ENCODE measurements at regions not wholly inside any gene's neighbourhood (a gene's known extent, or its start where the extent isn't known, plus 50 kb on each side); places are given as distances from the start of the nearest gene placed in this dataset.
A peak's percentile ranks its signal among the peaks of the same experiment; 100 is the strongest.

GRCh38 chr22:34877506-34877905 lies 188.5 kb upstream of the ISX start:
- H3K9me3 ChIP-seq = no peaks in the 10 kb centered on the region
- no peaks in the 10 kb centered on the region for H3K27me3 ChIP-seq
- H3K4me3 ChIP-seq = no peak overlapping the region
- no peak for DNase-seq
- H3K36me3 ChIP-seq (ENCODE audit: low read depth, missing control alignments) = no peaks in the 10 kb centered on the region
- WGBS, 2 donors = 74 to 89% methylated on average over 1 of the region's 1 CpG
- peaks cover 6% of the 10 kb centered on the region for H3K4me1 ChIP-seq
- TF ChIP-seq POLR2A (IDR thresholded peaks at IDR 0.05) (no peak), CTCF (IDR thresholded peaks at IDR 0.05) (no peak)
- no peak overlapping the region for H3K27ac ChIP-seq
- intact Hi-C loops (cut with DNase I; ENCODE audit: low total_unique reads) = no loop called here

GRCh38 chr22:34878171-34878570 lies 187.8 kb upstream of the ISX start:
- Histone ChIP-seq H3K27me3 (no peaks in the 10 kb centered on the region), H3K36me3 (ENCODE audit: low read depth, missing control alignments) (no peaks in the 10 kb centered on the region), H3K9me3 (no peaks in the 10 kb centered on the region), H3K27ac (no peak overlapping the region), H3K4me1 (peaks cover 6% of the 10 kb centered on the region), H3K4me3 (no peak overlapping the region)
- DNase-seq = no peak
- intact Hi-C loops (cut with DNase I; ENCODE audit: low total_unique reads) = no loop called here
- TF ChIP-seq POLR2A (IDR thresholded peaks at IDR 0.05) = no peak
- TF ChIP-seq CTCF (IDR thresholded peaks at IDR 0.05) = no peak

- H3K4me1 ChIP-seq = peaks cover 6% of the 10 kb centered on the region
- DNase-seq = no peak
- H3K27me3 ChIP-seq = no peaks in the 10 kb centered on the region
- no peak overlapping the region for H3K4me3 ChIP-seq
- WGBS, 2 donors = 87 to 88% methylated on average over 3 of the region's 3 CpGs
- intact Hi-C loops (cut with DNase I; ENCODE audit: low total_unique reads) = no loop called here
- no peaks in the 10 kb centered on the region for H3K36me3 ChIP-seq (ENCODE audit: low read depth, missing control alignments)
- H3K9me3 ChIP-seq = no peaks in the 10 kb centered on the region
- TF ChIP-seq POLR2A (IDR thresholded peaks at IDR 0.05) (no peak), CTCF (IDR thresholded peaks at IDR 0.05) (no peak)
- no peak overlapping the region for H3K27ac ChIP-seq
Observed at GRCh38 chr22:34879001-34879400, 187.0 kb upstream of the ISX start.

DNA sequence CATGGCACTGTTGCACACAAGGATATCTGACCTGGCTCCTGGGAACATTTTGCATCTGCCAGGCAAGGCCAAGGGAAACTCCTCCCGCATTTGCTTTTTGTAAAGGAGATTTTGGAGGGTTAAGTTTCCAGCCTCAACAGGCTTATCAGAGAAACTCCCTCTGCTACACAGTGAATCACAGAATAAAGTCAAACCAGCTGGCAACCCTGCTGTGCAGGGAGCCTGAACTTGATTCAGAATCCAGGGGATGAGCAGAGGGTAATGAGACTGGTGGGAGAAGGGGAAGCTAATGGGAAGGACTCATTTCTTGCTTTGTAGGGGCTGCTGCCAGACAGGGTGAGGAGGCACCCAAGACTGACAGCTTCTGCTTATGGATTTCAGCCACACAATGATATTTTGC lies 185.3 kb upstream of the ISX start:
- TF ChIP-seq POLR2A (IDR thresholded peaks at IDR 0.05) = no peak
- no peak for TF ChIP-seq CTCF (IDR thresholded peaks at IDR 0.05)
- H3K4me3 ChIP-seq = no peak overlapping the region
- peak; percentile 14 for DNase-seq
- no peaks in the 10 kb centered on the region for H3K36me3 ChIP-seq (ENCODE audit: low read depth, missing control alignments)
- intact Hi-C loops (cut with DNase I; ENCODE audit: low total_unique reads) = no loop called here
- H3K27ac ChIP-seq = no peak overlapping the region
- H3K27me3 ChIP-seq = no peaks in the 10 kb centered on the region
- peaks cover 6% of the 10 kb centered on the region for H3K4me1 ChIP-seq
- no peaks in the 10 kb centered on the region for H3K9me3 ChIP-seq
- WGBS, 2 donors = 33 to 39% methylated on average over 1 of the region's 1 CpG

DNA sequence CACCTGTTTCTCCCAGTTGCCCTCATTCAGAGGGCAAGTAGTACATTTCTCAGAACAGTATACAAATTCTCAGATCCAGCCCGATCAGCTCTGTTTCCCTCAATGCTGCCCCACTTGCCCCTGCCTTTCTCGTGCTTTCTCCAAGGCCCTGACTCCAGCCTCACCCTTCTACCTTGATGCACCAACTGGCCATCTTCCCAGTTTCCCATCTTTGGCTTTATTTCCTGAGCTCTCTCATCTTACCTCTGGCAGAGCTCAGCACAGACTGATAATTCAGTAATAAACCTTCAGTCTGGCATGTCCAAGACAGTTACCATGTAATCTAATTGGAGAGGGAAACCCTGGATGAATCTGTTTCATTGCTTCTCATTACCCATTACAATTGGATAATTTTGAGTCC lies 184.5 kb upstream of the ISX start:
- Histone ChIP-seq H3K36me3 (ENCODE audit: low read depth, missing control alignments) (no peaks in the 10 kb centered on the region), H3K4me1 (peaks cover 6% of the 10 kb centered on the region), H3K9me3 (no peaks in the 10 kb centered on the region), H3K27ac (peak overlapping the region in 1 of 2 donors; percentile 29), H3K27me3 (no peaks in the 10 kb centered on the region), H3K4me3 (no peak overlapping the region)
- TF ChIP-seq POLR2A (IDR thresholded peaks at IDR 0.05) (no peak), CTCF (IDR thresholded peaks at IDR 0.05) (no peak)
- 69 to 73% methylated on average over 2 of the region's 2 CpGs for WGBS, 2 donors
- no peak for DNase-seq
- intact Hi-C loops (cut with DNase I; ENCODE audit: low total_unique reads) = no loop called here

Data from testis (tissue), 2 donors.